AG09319 (cell line): ENCODE measurements at regions not wholly inside any gene's neighbourhood (a gene's known extent, or its start where the extent isn't known, plus 50 kb on each side); places are given as distances from the start of the nearest gene placed in this dataset.

Experiments used
- DNase-seq: peaks from one replicate; pipeline ENCODE4 v3.0.0-alpha.2; 2010; ENCODE audit warnings: low read depth; ENCODE audit errors: extremely low read depth
- CTCF ChIP-seq: IDR thresholded peaks from 2 replicates; pipeline ENCODE4 v1.5.1; 2011; ENCODE audit warnings: low read depth, mild to moderate bottlenecking, inconsistent platforms, low read length, moderate library complexity

- no peak for TF ChIP-seq CTCF
- no peak for DNase-seq
Observed at GRCh38 chr20:7378864-7379605, 561.2 kb downstream of the HAO1 start.

GRCh38 chr20:7379621-7380220, 560.5 kb downstream of the HAO1 start:
- no peak for DNase-seq
- TF ChIP-seq CTCF, result no peak

- DNase-seq, result no peak
- no peak for TF ChIP-seq CTCF
Observed at GRCh38 chr20:7383216-7383615, 557.0 kb downstream of the HAO1 start.

- TF ChIP-seq CTCF, result no peak
- DNase-seq, result no peak
Observed at GRCh38 chr20:7387638-7388193, 552.5 kb downstream of the HAO1 start.

GRCh38 chr20:7389216-7389615, 551.0 kb downstream of the HAO1 start:
- no peak for TF ChIP-seq CTCF
- no peak for DNase-seq

GRCh38 chr20:7392542-7393206, 547.6 kb downstream of the HAO1 start:
- TF ChIP-seq CTCF, result no peak
- peak; percentile 16 for DNase-seq

GRCh38 chr20:7399114-7399513, 541.1 kb downstream of the HAO1 start:
- no peak for DNase-seq
- no peak for TF ChIP-seq CTCF
